ENCODE measurements at regions not wholly inside any gene's neighbourhood (a gene's known extent, or its start where the extent isn't known, plus 50 kb on each side); places are given as distances from the start of the nearest gene placed in this dataset.

GRCh38 chr7:108846471-108846870, 276.8 kb downstream of the DNAJB9 start:
- TF ChIP-seq CTCF (IDR thresholded peaks at IDR 0.05) (no peak), POLR2AphosphoS5 (IDR thresholded peaks at IDR 0.05) (no peak), POLR2A (IDR thresholded peaks at IDR 0.05; ENCODE audit: low read depth) (no peak)

Measured in esophagus muscularis mucosa (tissue), 3 donors.